Right lobe of liver (tissue), 6 donors: ENCODE measurements at regions not wholly inside any gene's neighbourhood (a gene's known extent, or its start where the extent isn't known, plus 50 kb on each side); places are given as distances from the start of the nearest gene placed in this dataset.

ENCODE experiments used
- ATAC-seq, 4 donors: fragments of 200-7000 bp; cut with Tn5 transposase; one replicate each; pipeline ENCODE4 v1.9.1; 2020; ENCODE audit warnings: mild to moderate bottlenecking in 4 of 4, moderate library complexity in 4 of 4
- DNase-seq, 3 donors: peaks; one replicate each; pipeline ENCODE4 v3.0.0-alpha.2; 2020
- H3K27ac ChIP-seq, 3 donors: fragments of 200-600 bp; one replicate each; pipeline ENCODE4 v1.8.0; 2022
- H3K27me3 ChIP-seq, 2 donors: fragments of 200-600 bp; one replicate each; pipeline ENCODE4 v1.8.0; 2022
- H3K36me3 ChIP-seq, 4 donors: fragments of 200-600 bp; sonication (generic) in 1 of 4; one replicate each; pipeline versions ENCODE4 v1.5.1 to v1.8.0; 2017 to 2022; ENCODE audit warnings: control low read depth in 1 of 4
- H3K4me1 ChIP-seq, 4 donors: fragments of 200-600 bp; sonication (generic) in 1 of 4; one replicate each; pipeline versions ENCODE4 v1.5.1 to v1.8.0; 2017 to 2022; ENCODE audit warnings: control low read depth in 1 of 4
- H3K4me3 ChIP-seq, 3 donors: fragments of 200-600 bp; one replicate each; pipeline ENCODE4 v1.8.0; 2022
- H3K9me3 ChIP-seq, 4 donors: fragments of 200-600 bp; sonication (generic) in 1 of 4; one replicate each; pipeline versions ENCODE4 v1.5.1 to v1.8.0; 2017 to 2022; ENCODE audit warnings: control low read depth in 1 of 4
- POLR2A ChIP-seq: fragments of 450-650 bp; IDR thresholded peaks from one replicate; pipeline ENCODE4 v1.6.1; 2017; ENCODE audit warnings: antibody characterized with exemption, mild to moderate bottlenecking
- WGBS: methylation state at CpG from one replicate; pipeline ENCODE4 v1.1.6; 2018; ENCODE audit warnings: low coverage, low lambda C conversion rate; ENCODE audit not compliant: insufficient coverage; ENCODE audit errors: missing lambda C conversion rate; 5-methylcytosine and 5-hydroxymethylcytosine counted together
- intact Hi-C, 2 donors: fragments of 100-400 bp; cut with DNase I; formaldehyde crosslinking; loops; one replicate each; pipeline versions ENCODE4 v1.11.2 to v1.14.1; 2022
- TF ChIP-seq, protein P1 (sequence below), 4 donors: fragments of 200-600 bp in 3 of 4; fragments of 450-650 bp in 1 of 4; IDR thresholded peaks; one replicate each; pipeline versions ENCODE4 v1.5.1 to v1.8.0; 2016 to 2022; ENCODE audit warnings: antibody characterized with exemption in 4 of 4, mild to moderate bottlenecking in 2 of 4
- donor health status: DM: no; HTN: yes; CAD: no.
- donor health status: DM: no; HTN: no; CAD: no.
- donor health status: DM: no; HTN: no; CAD: no.
- donor health status: DM: no; HTN: yes; CAD: no.
- donor health status: DM: no; HTN: yes; CAD: no.

DNA sequence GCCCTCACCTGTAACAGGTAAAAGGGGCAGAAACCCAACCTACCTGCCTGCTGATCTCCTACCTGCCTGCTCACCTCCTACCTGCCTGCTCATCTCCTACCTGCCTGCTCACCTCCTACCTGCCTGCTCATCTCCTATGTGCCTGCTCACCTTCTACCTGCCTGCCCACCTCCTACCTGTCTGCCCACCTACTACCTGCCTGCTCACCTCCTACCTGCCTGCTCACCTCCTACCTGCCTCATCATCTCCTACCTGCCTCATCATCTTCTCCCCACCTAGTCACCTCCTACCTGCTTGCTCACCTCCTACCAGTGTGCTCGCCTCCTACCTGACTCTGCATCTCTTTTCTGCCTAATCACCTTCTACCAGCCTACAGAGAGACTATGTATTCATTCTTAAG, 452.9 kb downstream of the MATN1 start:
- H3K27me3 ChIP-seq = no peaks in the 10 kb centered on the region
- no peaks in the 10 kb centered on the region for H3K4me1 ChIP-seq
- H3K4me3 ChIP-seq = no peak overlapping the region
- ATAC-seq (no peak), DNase-seq (no peak)
- no peak overlapping the region for H3K27ac ChIP-seq
- intact Hi-C loops = no loop called here
- WGBS = 72% methylated on average over 1 of the region's 1 CpG
- H3K9me3 ChIP-seq = no peaks in the 10 kb centered on the region
- TF ChIP-seq, protein P1, sequence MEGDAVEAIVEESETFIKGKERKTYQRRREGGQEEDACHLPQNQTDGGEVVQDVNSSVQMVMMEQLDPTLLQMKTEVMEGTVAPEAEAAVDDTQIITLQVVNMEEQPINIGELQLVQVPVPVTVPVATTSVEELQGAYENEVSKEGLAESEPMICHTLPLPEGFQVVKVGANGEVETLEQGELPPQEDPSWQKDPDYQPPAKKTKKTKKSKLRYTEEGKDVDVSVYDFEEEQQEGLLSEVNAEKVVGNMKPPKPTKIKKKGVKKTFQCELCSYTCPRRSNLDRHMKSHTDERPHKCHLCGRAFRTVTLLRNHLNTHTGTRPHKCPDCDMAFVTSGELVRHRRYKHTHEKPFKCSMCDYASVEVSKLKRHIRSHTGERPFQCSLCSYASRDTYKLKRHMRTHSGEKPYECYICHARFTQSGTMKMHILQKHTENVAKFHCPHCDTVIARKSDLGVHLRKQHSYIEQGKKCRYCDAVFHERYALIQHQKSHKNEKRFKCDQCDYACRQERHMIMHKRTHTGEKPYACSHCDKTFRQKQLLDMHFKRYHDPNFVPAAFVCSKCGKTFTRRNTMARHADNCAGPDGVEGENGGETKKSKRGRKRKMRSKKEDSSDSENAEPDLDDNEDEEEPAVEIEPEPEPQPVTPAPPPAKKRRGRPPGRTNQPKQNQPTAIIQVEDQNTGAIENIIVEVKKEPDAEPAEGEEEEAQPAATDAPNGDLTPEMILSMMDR (IDR thresholded peaks at IDR 0.05) = no peak
- no peak for TF ChIP-seq POLR2A
- H3K36me3 ChIP-seq = no peaks in the 10 kb centered on the region

DNA sequence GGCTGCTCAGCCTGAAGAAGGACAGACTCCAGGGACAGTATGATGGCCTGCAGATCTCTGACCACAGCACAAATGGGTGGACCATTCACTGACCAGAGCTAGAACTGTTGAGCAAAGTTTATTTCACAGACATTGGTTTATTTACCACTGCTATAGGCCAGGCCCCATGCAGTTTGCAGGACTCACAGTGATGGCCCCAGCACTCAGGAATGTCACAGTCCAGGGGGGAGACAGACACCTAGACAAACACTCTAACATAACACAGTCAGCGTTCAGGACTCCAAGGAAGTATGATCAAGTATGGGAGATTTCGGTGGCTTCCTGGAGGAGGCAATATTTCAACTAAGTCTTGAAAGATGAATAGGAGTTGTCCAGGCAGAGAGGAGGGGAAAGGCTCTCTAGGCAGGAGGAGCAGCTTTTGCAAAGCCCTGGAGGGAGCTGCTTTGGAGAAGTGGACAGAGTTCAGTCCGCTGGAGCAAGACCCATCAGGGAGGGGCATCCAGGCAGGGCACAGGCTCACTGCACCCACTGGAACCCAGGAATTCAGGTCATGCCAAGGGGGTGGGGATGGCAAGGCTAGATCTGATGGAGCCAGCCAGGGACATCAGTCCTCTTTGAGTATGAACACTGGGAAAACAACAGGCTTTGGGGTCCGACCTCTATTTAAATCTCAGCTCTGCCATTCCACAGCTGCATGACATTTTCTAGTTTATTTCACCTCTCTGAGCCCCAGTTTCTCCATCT, 454.3 kb downstream of the MATN1 start:
- 50% methylated on average over 4 of the region's 4 CpGs for WGBS
- H3K4me3 ChIP-seq = no peak overlapping the region
- TF ChIP-seq POLR2A = no peak
- TF ChIP-seq, protein P1 (IDR thresholded peaks at IDR 0.05) = no peak
- no peaks in the 10 kb centered on the region for H3K4me1 ChIP-seq
- DNase-seq = no peak
- no peak for ATAC-seq
- no peak overlapping the region for H3K27ac ChIP-seq
- intact Hi-C loops = no loop called here
- no peaks in the 10 kb centered on the region for H3K27me3 ChIP-seq
- H3K36me3 ChIP-seq = no peaks in the 10 kb centered on the region
- no peaks in the 10 kb centered on the region for H3K9me3 ChIP-seq

DNA sequence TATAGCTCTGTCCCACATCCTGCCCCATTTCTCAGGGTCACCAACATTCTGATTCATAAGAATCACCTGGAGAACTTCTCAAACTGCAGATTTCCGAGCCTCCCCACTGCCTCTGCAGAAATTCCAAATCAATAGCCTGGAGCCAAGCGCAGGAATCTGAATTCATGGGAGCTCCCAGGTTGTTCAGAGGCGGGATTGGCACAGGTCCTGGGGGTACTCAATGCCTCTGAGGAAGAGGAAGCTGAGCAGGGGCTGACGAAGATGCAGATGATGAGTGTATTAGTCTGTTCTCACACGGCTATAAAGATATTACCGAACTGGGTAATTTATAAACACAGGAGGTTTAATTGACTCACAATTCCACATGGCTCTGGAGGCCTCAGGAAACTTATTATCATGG, 455.5 kb downstream of the MATN1 start:
- ATAC-seq (no peak), DNase-seq (peak in 1 of 3 donors; percentile 28)
- Histone ChIP-seq H3K4me3 (no peak overlapping the region), H3K27me3 (no peaks in the 10 kb centered on the region), H3K4me1 (no peaks in the 10 kb centered on the region), H3K36me3 (no peaks in the 10 kb centered on the region), H3K9me3 (no peaks in the 10 kb centered on the region), H3K27ac (no peak overlapping the region)
- intact Hi-C loops = no loop called here
- no peak for TF ChIP-seq POLR2A
- TF ChIP-seq, protein P1 (IDR thresholded peaks at IDR 0.05) = no peak
- 58% methylated on average over 6 of the region's 6 CpGs for WGBS

DNA sequence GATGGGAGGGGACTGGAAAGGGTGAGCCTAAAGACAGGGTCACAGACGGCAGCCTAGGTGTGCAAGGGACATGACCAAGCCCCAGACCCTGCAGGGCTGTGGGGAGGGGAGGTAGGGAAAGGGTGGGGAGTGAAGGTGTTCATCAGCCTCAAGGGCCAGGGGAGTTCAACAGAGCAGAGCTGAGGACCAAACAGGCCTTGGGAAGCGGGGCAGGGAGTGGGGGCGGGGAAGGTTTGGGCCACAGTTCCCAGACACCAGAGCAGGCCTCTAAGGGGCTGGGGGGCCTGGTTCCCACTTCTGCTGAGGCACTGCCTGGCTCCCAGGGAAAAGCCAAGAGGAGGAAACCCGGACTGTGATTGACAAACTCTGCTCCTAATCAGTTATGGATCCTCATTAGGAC, 456.3 kb downstream of the MATN1 start:
- Histone ChIP-seq H3K9me3 (no peaks in the 10 kb centered on the region), H3K27me3 (no peaks in the 10 kb centered on the region), H3K4me1 (no peaks in the 10 kb centered on the region), H3K36me3 (no peaks in the 10 kb centered on the region), H3K27ac (no peak overlapping the region), H3K4me3 (no peak overlapping the region)
- DNase-seq = peak in 1 of 3 donors; percentile 24
- WGBS = 63% methylated on average over 2 of the region's 4 CpGs
- no peak for ATAC-seq
- TF ChIP-seq, protein P1 (IDR thresholded peaks at IDR 0.05) = no peak
- no peak for TF ChIP-seq POLR2A
- intact Hi-C loops = no loop called here
